Activated T-cell treated with anti-CD3 and anti-CD28 coated beads, Interleukin-2, amount 50 U/mL, for 24 hours (primary cell): ENCODE measurements at regions not wholly inside any gene's neighbourhood (a gene's known extent, or its start where the extent isn't known, plus 50 kb on each side); places are given as distances from the start of the nearest gene placed in this dataset.

ENCODE experiments used
- DNase-seq: peaks from one replicate; pipeline ENCODE4 v3.0.0-alpha.2; 2020
- H3K27ac Mint-ChIP-seq: 2 replicates; pipeline ENCODE4 v1.8.0; 2020; ENCODE audit warnings: mild to moderate bottlenecking, mixed read lengths
- H3K27me3 Mint-ChIP-seq: 2 replicates; pipeline ENCODE4 v1.8.0; 2020; ENCODE audit warnings: mixed read lengths
- H3K36me3 Mint-ChIP-seq: 2 replicates; pipeline ENCODE4 v1.8.0; 2020; ENCODE audit warnings: low read depth, mixed read lengths
- H3K4me1 Mint-ChIP-seq: 2 replicates; pipeline ENCODE4 v1.8.0; 2020; ENCODE audit warnings: low read depth, mixed read lengths
- H3K4me3 Mint-ChIP-seq: 2 replicates; pipeline ENCODE4 v1.8.0; 2020; ENCODE audit warnings: mild to moderate bottlenecking, moderate library complexity, mixed read lengths
- H3K9me3 Mint-ChIP-seq: 2 replicates; pipeline ENCODE4 v1.8.0; 2020; ENCODE audit warnings: mixed read lengths

DNA sequence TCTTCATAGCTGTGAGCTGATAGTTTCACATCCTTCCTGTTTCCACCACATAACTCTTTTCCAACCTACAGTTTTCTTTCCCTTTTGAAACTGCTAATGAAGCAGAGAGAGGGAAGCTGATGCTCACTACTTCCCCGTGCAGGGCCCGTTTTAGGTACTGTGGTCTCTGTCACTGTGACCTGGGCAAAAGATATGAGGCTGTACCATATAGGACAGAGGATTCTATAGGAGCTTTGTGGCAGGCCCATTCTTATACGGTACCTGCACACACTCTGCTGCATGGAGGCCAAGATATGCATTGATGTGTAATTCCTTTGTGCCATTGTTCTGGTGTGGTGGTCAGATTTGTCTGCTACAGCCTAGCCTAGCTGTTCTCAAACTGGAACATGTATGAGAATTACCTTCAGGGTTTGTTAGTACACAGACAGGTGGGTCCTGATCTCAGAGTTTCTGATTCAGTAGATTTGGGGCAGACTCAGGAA, 577.3 kb downstream of the LMO7 start:
- H3K27me3 Mint-ChIP-seq = no peaks in the 10 kb centered on the region
- DNase-seq = no peak
- no peaks in the 10 kb centered on the region for H3K36me3 Mint-ChIP-seq
- H3K4me1 Mint-ChIP-seq = no peaks in the 10 kb centered on the region
- H3K27ac Mint-ChIP-seq = no peak overlapping the region
- no peaks in the 10 kb centered on the region for H3K9me3 Mint-ChIP-seq
- H3K4me3 Mint-ChIP-seq = no peak overlapping the region

DNA sequence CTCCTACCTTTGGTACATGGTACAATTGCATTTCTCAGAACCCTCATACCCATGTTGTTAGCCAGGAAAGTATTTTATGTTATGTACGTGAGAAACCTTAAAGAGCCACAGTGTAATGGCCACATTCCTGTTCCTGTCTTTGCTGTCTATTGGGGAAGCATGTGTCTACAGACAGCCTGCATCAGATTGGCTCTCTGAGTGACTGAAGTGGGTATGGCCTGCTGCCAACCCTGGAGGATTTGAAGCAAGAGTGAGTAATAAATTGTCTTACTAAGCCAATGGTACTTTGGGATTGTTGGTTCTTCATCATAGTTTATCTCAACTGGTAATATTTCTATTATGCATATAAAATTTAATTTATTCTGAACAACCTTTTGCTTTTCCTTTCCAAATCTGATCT, 574.1 kb downstream of the LMO7 start:
- no peaks in the 10 kb centered on the region for H3K9me3 Mint-ChIP-seq
- no peaks in the 10 kb centered on the region for H3K27me3 Mint-ChIP-seq
- H3K4me3 Mint-ChIP-seq = no peak overlapping the region
- no peaks in the 10 kb centered on the region for H3K4me1 Mint-ChIP-seq
- no peaks in the 10 kb centered on the region for H3K36me3 Mint-ChIP-seq
- no peak for DNase-seq
- H3K27ac Mint-ChIP-seq = no peak overlapping the region

DNA sequence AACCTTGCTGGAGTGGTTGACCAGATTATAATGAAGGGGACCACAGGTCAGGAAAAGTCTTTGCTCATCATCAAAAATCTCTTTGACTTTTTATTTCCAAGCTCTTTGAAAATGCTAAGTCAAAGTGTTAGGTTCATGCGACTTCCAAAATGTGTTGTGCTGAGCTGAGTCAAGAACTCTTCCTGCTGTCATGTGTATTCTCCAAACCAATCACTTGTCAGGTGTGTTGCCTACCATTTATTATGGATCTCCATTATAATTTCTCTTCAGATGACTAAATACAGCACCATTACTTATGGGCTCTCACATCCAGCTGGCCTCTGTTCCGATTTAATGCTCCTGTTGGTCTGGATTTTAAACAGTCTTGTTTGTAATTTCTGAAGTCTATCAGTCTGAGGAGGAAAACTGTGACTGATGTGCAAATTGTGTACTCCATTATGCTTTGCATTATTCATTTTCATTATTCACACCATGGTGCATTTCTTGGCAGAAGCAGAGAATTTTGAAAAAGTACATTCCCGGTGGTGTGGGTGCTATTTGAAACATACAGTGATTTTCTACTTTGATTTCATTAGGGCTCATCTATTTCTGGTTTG, 562.5 kb downstream of the LMO7 start:
- peaks cover 7% of the 10 kb centered on the region for H3K9me3 Mint-ChIP-seq
- no peak for DNase-seq
- no peak overlapping the region for H3K27ac Mint-ChIP-seq
- H3K4me3 Mint-ChIP-seq = no peak overlapping the region
- no peaks in the 10 kb centered on the region for H3K36me3 Mint-ChIP-seq
- no peaks in the 10 kb centered on the region for H3K27me3 Mint-ChIP-seq
- no peaks in the 10 kb centered on the region for H3K4me1 Mint-ChIP-seq

DNA sequence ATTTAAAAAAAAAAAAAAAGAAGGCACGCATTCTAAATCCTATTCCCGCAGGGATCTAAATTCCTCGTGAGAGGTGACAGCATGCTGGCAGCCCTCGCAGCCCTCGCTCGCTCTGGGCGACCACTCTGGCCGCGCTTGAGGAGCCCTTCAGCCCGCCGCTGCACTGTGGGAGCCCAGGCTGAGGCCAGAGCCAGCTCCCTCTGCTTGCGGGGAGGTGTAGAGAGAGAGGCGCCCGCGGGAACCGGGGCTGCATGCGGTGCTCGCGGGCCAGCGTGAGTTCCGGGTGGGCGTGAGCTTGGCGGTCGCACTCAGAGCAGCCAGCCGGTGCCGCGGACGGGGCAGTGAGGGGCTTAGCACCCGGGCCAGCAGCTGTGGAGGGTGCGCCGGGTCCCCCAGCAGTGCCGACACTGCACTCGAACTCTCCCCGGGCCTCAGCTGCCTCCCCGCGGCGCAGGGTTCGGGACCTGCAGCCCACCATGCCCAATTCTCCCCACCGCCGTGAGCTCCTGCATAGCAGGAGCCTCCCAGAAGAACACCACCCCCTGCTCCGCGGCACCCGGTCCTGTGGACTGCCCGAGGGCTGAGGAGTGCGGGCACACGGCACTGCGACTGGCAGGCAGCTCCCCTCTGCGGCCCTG, 553.9 kb downstream of the LMO7 start:
- Mint-ChIP-seq H3K9me3 (peaks cover 3% of the 10 kb centered on the region), H3K27me3 (no peaks in the 10 kb centered on the region), H3K4me3 (no peak overlapping the region), H3K36me3 (no peaks in the 10 kb centered on the region), H3K27ac (no peak overlapping the region), H3K4me1 (no peaks in the 10 kb centered on the region)
- DNase-seq = no peak

DNA sequence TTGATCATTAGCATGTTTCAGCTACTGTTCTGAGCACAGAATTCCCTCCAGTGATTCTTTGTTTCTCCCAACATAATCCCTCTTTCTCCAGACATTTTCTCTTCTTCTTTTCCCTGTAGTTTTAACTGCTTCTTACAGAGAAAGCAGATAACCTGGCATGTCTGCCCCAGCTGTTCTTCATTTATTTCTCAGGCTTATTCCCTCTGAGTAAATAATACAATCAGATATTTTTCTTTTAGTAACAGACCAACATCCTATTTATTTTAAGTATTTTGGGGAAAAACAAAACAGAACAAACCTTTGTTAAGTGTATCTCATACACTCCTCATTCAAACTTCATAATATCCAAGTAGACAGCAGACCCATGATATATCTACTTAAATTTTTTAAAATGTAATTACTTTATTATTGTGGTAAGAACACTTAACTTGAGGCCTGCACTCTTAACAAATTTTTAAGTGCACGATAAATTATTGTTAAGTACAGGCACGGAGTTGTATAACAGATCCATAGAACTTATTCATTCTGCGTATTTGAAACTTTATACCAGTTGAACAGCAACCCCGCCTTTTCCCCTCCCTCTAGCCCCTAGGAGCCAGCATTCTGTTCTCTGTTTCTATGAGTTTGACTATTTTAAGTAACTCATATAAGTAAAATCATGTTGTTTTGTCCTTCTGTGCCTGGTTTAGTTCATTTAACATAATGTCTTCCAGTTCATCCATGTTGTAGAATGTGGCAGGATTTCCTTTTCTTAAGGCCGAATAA, 540.0 kb downstream of the LMO7 start:
- Mint-ChIP-seq H3K9me3 (no peaks in the 10 kb centered on the region), H3K4me1 (no peaks in the 10 kb centered on the region), H3K36me3 (no peaks in the 10 kb centered on the region), H3K4me3 (no peak overlapping the region), H3K27ac (no peak overlapping the region), H3K27me3 (no peaks in the 10 kb centered on the region)
- DNase-seq = no peak

DNA sequence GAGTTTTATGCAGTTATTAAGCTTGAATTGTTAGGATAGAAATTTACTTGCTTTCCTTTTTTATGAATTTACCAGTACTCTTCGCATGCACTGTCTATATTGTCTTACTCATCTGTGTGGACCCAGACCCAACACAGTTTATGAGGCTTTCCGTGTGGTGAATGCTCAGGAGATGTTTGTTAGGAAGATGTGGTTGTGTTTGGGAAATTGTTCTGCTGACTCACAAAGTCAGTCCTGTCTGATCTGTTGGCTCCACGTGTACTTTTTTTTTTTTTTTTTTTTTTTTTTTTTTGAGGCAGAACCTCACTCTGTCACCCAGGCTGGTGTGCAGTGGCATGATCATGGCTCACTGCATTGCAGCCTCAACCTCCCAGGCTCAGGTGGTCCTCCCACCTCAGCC, 532.5 kb downstream of the LMO7 start:
- Mint-ChIP-seq H3K27me3 (no peaks in the 10 kb centered on the region), H3K9me3 (no peaks in the 10 kb centered on the region), H3K4me3 (no peak overlapping the region), H3K27ac (no peak overlapping the region), H3K36me3 (no peaks in the 10 kb centered on the region), H3K4me1 (no peaks in the 10 kb centered on the region)
- DNase-seq = no peak

DNA sequence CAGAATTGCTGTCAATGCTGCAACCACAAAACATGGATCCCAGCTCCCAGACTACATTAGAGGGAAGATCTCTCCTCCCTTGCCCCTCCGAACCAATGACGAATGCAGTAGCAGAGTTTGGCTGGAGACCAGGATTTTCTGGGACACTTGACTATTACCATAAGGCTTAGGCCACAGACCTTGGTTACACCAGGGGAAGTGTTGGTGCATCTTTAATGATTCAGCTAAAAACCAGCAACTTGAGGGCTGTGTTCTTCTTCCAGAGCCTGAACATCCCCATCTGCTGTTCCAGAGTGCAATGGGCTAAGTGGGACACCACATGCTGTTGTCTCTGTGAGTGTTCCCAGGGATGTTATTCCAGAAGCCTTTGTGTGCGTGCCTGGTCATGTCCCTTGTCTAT, 528.2 kb downstream of the LMO7 start:
- DNase-seq = no peak
- H3K9me3 Mint-ChIP-seq = no peaks in the 10 kb centered on the region
- no peaks in the 10 kb centered on the region for H3K27me3 Mint-ChIP-seq
- no peak overlapping the region for H3K4me3 Mint-ChIP-seq
- H3K4me1 Mint-ChIP-seq = no peaks in the 10 kb centered on the region
- no peak overlapping the region for H3K27ac Mint-ChIP-seq
- H3K36me3 Mint-ChIP-seq = no peaks in the 10 kb centered on the region

DNA sequence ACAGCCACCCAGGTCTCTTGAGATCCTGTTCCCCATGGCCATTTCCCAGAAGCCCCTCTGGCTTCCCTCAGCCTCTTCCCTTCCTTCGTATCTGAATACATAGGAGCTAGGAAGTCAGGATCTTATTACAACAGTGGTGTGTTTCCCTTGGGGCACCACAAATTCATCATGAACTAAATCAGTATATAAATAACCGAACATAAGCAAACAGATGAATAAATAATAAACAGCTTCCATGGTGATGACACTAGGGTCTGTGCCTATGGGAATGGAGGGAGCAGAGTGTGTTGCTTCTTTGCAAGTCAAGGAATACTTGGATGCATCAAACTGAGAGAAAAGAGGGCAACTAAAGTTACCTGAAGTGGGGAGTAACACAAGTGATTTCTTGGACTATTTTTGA, 527.6 kb downstream of the LMO7 start:
- Mint-ChIP-seq H3K27ac (no peak overlapping the region), H3K27me3 (no peaks in the 10 kb centered on the region), H3K9me3 (no peaks in the 10 kb centered on the region), H3K36me3 (no peaks in the 10 kb centered on the region), H3K4me3 (no peak overlapping the region), H3K4me1 (no peaks in the 10 kb centered on the region)
- DNase-seq = no peak

DNA sequence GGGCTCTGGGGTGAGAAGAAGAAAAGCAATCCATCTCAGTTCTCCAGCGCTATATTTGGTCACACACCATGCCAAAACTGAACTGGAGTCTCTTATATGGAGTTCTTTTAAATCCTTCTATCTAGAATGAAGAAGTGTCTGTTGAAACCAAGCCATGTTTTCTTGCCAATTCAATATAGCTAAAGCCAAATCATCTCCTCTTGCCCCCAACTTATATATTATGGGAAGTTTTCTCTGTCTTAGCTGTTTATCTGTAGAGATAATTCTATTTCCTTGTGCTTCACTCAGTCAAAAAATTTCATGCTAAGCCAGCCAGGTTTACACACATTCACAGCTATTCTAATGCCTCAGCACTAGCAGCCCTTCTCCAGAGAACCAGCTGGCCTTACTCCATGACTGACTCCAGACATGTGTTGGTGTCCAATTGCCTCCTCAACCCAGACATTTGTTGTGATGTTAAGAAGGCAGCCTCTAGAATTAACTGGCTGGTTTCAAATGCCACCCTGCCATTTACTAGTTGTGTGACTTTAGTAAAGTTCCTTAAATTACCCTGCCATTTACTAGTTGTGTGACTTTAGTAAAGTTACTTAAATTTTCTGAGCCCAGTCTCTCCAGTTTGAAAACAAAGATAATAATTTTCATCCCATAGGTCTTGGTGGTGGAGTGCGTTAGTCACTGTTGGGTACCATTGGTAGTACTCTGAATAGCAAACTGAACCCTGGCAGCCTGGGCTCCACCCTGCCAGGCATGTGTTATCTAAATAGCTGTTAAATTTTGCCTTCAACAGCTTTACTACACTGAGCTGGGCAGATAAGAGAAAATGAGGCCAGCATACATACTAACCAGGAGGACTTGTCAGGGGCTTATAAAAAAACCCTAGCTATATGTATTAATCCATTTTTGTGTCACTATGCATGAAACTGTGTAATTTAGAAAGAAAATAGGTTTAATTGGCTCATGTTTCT, 525.1 kb downstream of the LMO7 start:
- Mint-ChIP-seq H3K27me3 (no peaks in the 10 kb centered on the region), H3K4me1 (no peaks in the 10 kb centered on the region), H3K4me3 (no peak overlapping the region), H3K9me3 (no peaks in the 10 kb centered on the region), H3K27ac (no peak overlapping the region), H3K36me3 (no peaks in the 10 kb centered on the region)
- no peak for DNase-seq

DNA sequence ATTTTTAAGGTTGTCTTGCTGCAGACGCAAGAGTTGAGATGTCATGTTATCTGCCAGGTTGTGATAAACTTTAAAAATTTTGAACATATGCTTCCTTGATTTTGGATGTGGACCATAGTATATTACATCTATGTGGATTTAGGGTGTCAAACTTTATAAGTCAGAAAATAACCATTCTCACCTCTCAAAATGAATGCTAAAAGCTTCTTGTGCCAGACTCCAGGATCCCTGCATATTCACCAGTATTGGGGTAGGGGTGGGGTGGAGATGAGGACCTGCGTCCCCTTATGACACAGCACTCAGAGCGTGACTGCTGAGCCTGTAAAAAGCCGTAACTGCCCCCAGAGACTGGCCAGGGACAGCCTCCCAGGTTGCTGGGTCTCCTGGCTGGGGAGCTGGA, 524.4 kb downstream of the LMO7 start:
- H3K36me3 Mint-ChIP-seq = no peaks in the 10 kb centered on the region
- no peaks in the 10 kb centered on the region for H3K27me3 Mint-ChIP-seq
- no peaks in the 10 kb centered on the region for H3K9me3 Mint-ChIP-seq
- no peaks in the 10 kb centered on the region for H3K4me1 Mint-ChIP-seq
- H3K4me3 Mint-ChIP-seq = no peak overlapping the region
- H3K27ac Mint-ChIP-seq = no peak overlapping the region
- DNase-seq = no peak

DNA sequence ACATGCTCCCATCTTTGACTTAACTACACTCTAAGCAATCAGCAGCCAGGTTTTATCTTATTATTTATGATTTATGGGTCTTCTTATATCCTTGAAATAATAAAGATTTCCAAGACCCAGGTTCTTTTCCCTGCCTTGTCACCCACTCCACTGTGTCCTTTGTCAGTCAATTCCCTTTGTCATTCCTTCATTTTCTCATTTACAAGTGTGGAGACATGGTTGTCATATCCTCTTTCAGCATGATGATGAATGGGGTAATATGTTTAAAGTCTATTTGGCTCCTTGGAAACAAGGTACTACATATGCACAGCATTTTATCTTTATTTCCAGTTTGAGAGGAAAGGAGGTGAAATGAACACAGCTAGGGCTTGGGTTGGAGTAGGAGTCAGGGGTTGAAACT, 521.8 kb downstream of the LMO7 start:
- no peak for DNase-seq
- Mint-ChIP-seq H3K9me3 (no peaks in the 10 kb centered on the region), H3K4me3 (no peak overlapping the region), H3K4me1 (no peaks in the 10 kb centered on the region), H3K27me3 (no peaks in the 10 kb centered on the region), H3K36me3 (no peaks in the 10 kb centered on the region), H3K27ac (no peak overlapping the region)

DNA sequence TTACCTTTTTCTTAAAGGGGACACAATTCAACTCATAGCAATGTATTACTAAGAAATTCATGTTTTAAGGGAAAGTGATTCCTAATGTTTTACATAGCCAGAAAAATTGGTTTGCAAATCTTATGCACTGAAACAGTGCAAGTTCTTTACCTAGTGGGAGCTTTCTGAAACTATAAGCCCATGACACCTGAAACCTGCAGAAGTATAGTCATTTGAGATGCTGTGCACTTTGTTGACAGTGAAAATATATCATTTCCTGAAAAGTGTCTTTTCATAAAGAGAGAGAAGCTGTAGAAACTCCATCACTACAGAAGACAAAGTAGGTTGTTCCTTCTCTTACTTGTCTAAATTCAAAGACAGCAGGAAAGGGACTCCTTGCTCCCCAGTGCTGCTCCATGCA, 517.1 kb downstream of the LMO7 start:
- no peak for DNase-seq
- H3K27ac Mint-ChIP-seq = no peak overlapping the region
- H3K4me3 Mint-ChIP-seq = no peak overlapping the region
- H3K27me3 Mint-ChIP-seq = no peaks in the 10 kb centered on the region
- H3K9me3 Mint-ChIP-seq = no peaks in the 10 kb centered on the region
- H3K4me1 Mint-ChIP-seq = no peaks in the 10 kb centered on the region
- no peaks in the 10 kb centered on the region for H3K36me3 Mint-ChIP-seq

DNA sequence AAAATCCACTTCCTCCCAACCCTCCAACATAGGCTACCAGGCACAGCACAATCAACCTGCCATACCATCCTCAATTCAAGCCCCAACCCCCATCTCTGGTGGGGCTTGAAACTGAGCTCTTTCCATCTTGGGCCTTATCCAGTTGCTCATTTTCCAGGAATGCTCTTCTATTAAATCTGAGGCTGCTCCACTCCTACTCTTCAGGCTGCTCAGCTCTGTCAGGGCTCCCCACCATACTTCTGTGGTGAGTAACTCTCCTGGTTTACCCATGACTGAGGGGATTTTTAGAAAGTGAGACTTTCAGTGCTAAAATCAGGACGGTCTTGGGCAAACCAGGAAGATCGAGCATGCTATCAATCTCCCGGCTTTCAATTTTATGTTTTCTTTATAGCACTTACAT, 512.8 kb downstream of the LMO7 start:
- no peak overlapping the region for H3K27ac Mint-ChIP-seq
- no peaks in the 10 kb centered on the region for H3K27me3 Mint-ChIP-seq
- H3K4me3 Mint-ChIP-seq = no peak overlapping the region
- no peaks in the 10 kb centered on the region for H3K36me3 Mint-ChIP-seq
- no peaks in the 10 kb centered on the region for H3K9me3 Mint-ChIP-seq
- no peak for DNase-seq
- H3K4me1 Mint-ChIP-seq = no peaks in the 10 kb centered on the region

DNA sequence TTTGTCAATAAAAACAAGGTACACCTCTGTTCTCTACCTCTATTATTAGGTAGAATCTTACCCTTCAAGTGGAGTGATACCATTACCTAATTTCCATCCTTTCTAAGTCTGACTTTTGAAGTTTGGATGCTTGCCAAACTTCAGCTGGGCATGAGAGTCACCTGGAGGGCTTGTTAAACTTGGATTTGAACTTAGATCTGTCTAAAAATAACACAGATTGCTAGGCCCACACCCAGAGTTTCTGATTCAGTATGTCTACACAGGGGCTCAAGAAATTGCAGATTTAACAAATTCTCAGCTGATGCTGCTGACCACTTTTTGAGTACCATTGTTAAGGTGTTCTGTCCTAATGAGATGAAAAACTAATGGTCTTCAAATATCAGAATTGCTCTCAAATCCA, 512.2 kb downstream of the LMO7 start:
- Mint-ChIP-seq H3K27me3 (no peaks in the 10 kb centered on the region), H3K4me1 (no peaks in the 10 kb centered on the region), H3K27ac (no peak overlapping the region), H3K9me3 (no peaks in the 10 kb centered on the region), H3K4me3 (no peak overlapping the region), H3K36me3 (no peaks in the 10 kb centered on the region)
- no peak for DNase-seq
